GM23338 (cell line): ENCODE measurements at regions not wholly inside any gene's neighbourhood (a gene's known extent, or its start where the extent isn't known, plus 50 kb on each side); places are given as distances from the start of the nearest gene placed in this dataset.

ENCODE experiments used
- ATAC-seq: fragments of 200-7000 bp; cut with Tn5 transposase; 3 replicates; pipeline ENCODE4 v1.9.1; 2020
- DNase-seq: peaks from one replicate; pipeline ENCODE4 v3.0.0-alpha.2; 2015; ENCODE audit warnings: low spot score
- H2AFZ ChIP-seq: fragments of 200-600 bp; sonication (generic); 2 replicates; pipeline ENCODE4 v1.8.0; 2016; ENCODE audit warnings: antibody characterized with exemption, mild to moderate bottlenecking, moderate library complexity
- H3F3A ChIP-seq: fragments of 200-600 bp; sonication (generic); replicated peaks from 2 replicates; pipeline ENCODE4 v1.8.0; 2017; ENCODE audit warnings: antibody characterized with exemption, mixed run types, low read depth
- H3K27ac ChIP-seq: fragments of 200-600 bp; sonication (generic); 2 replicates; pipeline ENCODE4 v1.6.1; 2016; ENCODE audit warnings: low read depth
- H3K27me3 ChIP-seq: fragments of 200-600 bp; sonication (generic); 2 replicates; pipeline ENCODE4 v1.8.0; 2016; ENCODE audit warnings: mild to moderate bottlenecking, mixed run types, moderate library complexity; ENCODE audit not compliant: insufficient read depth
- H3K36me3 ChIP-seq: fragments of 200-600 bp; sonication (generic); 2 replicates; pipeline ENCODE4 v1.8.0; 2016; ENCODE audit warnings: mild to moderate bottlenecking; ENCODE audit not compliant: insufficient read depth
- H3K4me1 ChIP-seq: fragments of 200-600 bp; sonication (generic); 2 replicates; pipeline ENCODE4 v1.8.0; 2016; ENCODE audit warnings: mild to moderate bottlenecking, moderate library complexity; ENCODE audit not compliant: insufficient read depth
- H3K4me2 ChIP-seq: fragments of 200-600 bp; sonication (generic); 2 replicates; pipeline ENCODE4 v1.7.1; 2017; ENCODE audit warnings: mixed run types
- H3K4me3 ChIP-seq: fragments of 200-600 bp; sonication (generic); 2 replicates; pipeline ENCODE4 v1.6.1; 2016; ENCODE audit warnings: mixed run types
- H3K79me2 ChIP-seq: fragments of 200-600 bp; sonication (generic); replicated peaks from 2 replicates; pipeline ENCODE4 v1.8.0; 2017; ENCODE audit warnings: mild to moderate bottlenecking; ENCODE audit not compliant: insufficient read depth
- H3K9me2 ChIP-seq: fragments of 200-600 bp; sonication (generic); 2 replicates; pipeline ENCODE4 v1.8.0; 2017; ENCODE audit not compliant: insufficient read depth
- H4K20me1 ChIP-seq: fragments of 200-600 bp; sonication (generic); replicated peaks from 2 replicates; pipeline ENCODE4 v1.8.0; 2017; ENCODE audit warnings: mild to moderate bottlenecking; ENCODE audit not compliant: insufficient read depth
- H3K27ac Mint-ChIP-seq: 2 replicates; pipeline ENCODE4 v1.8.0; 2020; ENCODE audit warnings: inconsistent platforms, mild to moderate bottlenecking, moderate library complexity, mixed read lengths
- H3K27me3 Mint-ChIP-seq: 3 replicates; pipeline ENCODE4 v1.8.0; 2022; ENCODE audit warnings: low read depth, mild to moderate bottlenecking, moderate library complexity, mixed read lengths, inconsistent platforms; ENCODE audit not compliant: insufficient read depth, poor library complexity
- H3K36me3 Mint-ChIP-seq: 3 replicates; pipeline ENCODE4 v1.8.0; 2021; ENCODE audit warnings: low read depth, mild to moderate bottlenecking, inconsistent platforms, moderate library complexity, mixed read lengths
- H3K4me1 Mint-ChIP-seq: 3 replicates; pipeline ENCODE4 v1.8.0; 2020; ENCODE audit warnings: mild to moderate bottlenecking, inconsistent platforms, mixed read lengths
- H3K4me3 Mint-ChIP-seq: 3 replicates; pipeline ENCODE4 v1.8.0; 2021; ENCODE audit warnings: moderate library complexity, mild to moderate bottlenecking, inconsistent platforms, mixed read lengths
- H3K9me3 Mint-ChIP-seq: 3 replicates; pipeline ENCODE4 v1.8.0; 2020; ENCODE audit warnings: moderate library complexity, mild to moderate bottlenecking, inconsistent platforms, mixed read lengths
- CREB1 ChIP-seq: fragments of 250-450 bp; sonication (Bioruptor Pico); IDR thresholded peaks from 2 replicates; pipeline ENCODE4 v1.5.0; 2020; ENCODE audit warnings: low read depth, mild to moderate bottlenecking, moderate library complexity
- CTCF ChIP-seq, 2 experiments: fragments of 200-600 bp in 1 of 2; sonication (generic) in 1 of 2; conservative IDR thresholded peaks; 2 replicates each; pipeline versions ENCODE4 v1.5.1 to v1.6.1; 2016 to 2017; ENCODE audit warnings: antibody characterized with exemption in 2 of 2, low read depth in 2 of 2, mild to moderate bottlenecking in 2 of 2, moderate library complexity in 1 of 2
- ETS1 ChIP-seq: IDR thresholded peaks from 2 replicates; pipeline ENCODE4 v1.6.1; 2016; ENCODE audit warnings: antibody characterized with exemption
- EZH2phosphoT487 ChIP-seq: fragments of 200-600 bp; sonication (generic); IDR thresholded peaks from one replicate; pipeline ENCODE4 v1.8.1; 2018; ENCODE audit warnings: antibody characterized with exemption; ENCODE audit not compliant: unreplicated experiment
- JUNB ChIP-seq: IDR thresholded peaks from one replicate; pipeline ENCODE4 v1.6.1; 2016; ENCODE audit warnings: antibody characterized with exemption; ENCODE audit not compliant: unreplicated experiment
- NANOG ChIP-seq: IDR thresholded peaks from 2 replicates; pipeline ENCODE4 v1.6.1; 2016; ENCODE audit warnings: antibody characterized with exemption, borderline replicate concordance
- REST ChIP-seq: IDR thresholded peaks from one replicate; pipeline ENCODE4 v1.6.1; 2018; ENCODE audit warnings: antibody characterized with exemption; ENCODE audit not compliant: unreplicated experiment
- STAT1 ChIP-seq: IDR thresholded peaks from one replicate; pipeline ENCODE4 v1.6.1; 2016; ENCODE audit warnings: antibody characterized with exemption; ENCODE audit not compliant: unreplicated experiment
- ZNF114 ChIP-seq: fragments of 250-450 bp; sonication (Bioruptor Pico); IDR thresholded peaks from 2 replicates; pipeline ENCODE4 v1.5.0; 2020; ENCODE audit warnings: mild to moderate bottlenecking, moderate library complexity
- ZNF331 ChIP-seq: fragments of 250-450 bp; sonication (Bioruptor Pico); IDR thresholded peaks from 2 replicates; pipeline ENCODE4 v1.5.0; 2020; ENCODE audit warnings: low read depth, mild to moderate bottlenecking, moderate library complexity
- ZNF462 ChIP-seq: fragments of 250-450 bp; sonication (Bioruptor Pico); IDR thresholded peaks from 2 replicates; pipeline ENCODE4 v1.5.0; 2020; ENCODE audit warnings: mild to moderate bottlenecking, moderate library complexity

- Mint-ChIP-seq H3K27ac (no peak overlapping the region), H3K4me1 (no peaks in the 10 kb centered on the region), H3K27me3 (no peaks in the 10 kb centered on the region), H3K4me3 (no peak overlapping the region), H3K9me3 (no peaks in the 10 kb centered on the region), H3K36me3 (no peaks in the 10 kb centered on the region)
- Histone ChIP-seq H3F3A (no peaks in the 10 kb centered on the region), H4K20me1 (no peaks in the 10 kb centered on the region), H3K4me3 (no peak overlapping the region), H3K4me2 (no peak overlapping the region), H3K27me3 (no peaks in the 10 kb centered on the region), H2AFZ (no peak overlapping the region), H3K9me2 (peaks cover 2% of the 10 kb centered on the region; the same call in 1 of the 2 replicates), H3K36me3 (no peaks in the 10 kb centered on the region), H3K4me1 (no peaks in the 10 kb centered on the region), H3K79me2 (no peaks in the 10 kb centered on the region), H3K27ac (no peak overlapping the region)
- TF ChIP-seq ZNF331 (CRISPR knock-in tag): no peak
- no peak for TF ChIP-seq ZNF114 (CRISPR knock-in tag)
- no peak for TF ChIP-seq REST
- no peak for TF ChIP-seq ZNF462
- no peak for TF ChIP-seq CREB1 (CRISPR knock-in tag)
- TF ChIP-seq JUNB: no peak
- no peak for TF ChIP-seq EZH2phosphoT487
- TF ChIP-seq ETS1: no peak
- no peak for TF ChIP-seq CTCF (conservative IDR thresholded peaks at IDR 0.05; ENCODE audit: low read depth in 2 of 2)
- no peak for TF ChIP-seq NANOG
- TF ChIP-seq STAT1: no peak
- ATAC-seq (no peak), DNase-seq (no peak)
Measured at GRCh38 chr5:169354921-169355320, 54.0 kb upstream of the SLIT3 start.
